HEK293 (cell line): ENCODE measurements at regions not wholly inside any gene's neighbourhood (a gene's known extent, or its start where the extent isn't known, plus 50 kb on each side); places are given as distances from the start of the nearest gene placed in this dataset.

ENCODE experiments used
- CTCF ChIA-PET: fragments of 350-600 bp; formaldehyde crosslinking; extraction: SDS; loops from one replicate; lab custom pipeline; 2021; ENCODE audit warnings: antibody characterized with exemption; lab: Yijun Ruan, JAX
- POLR2A ChIA-PET: fragments of 300-600 bp; formaldehyde crosslinking; extraction: SDS; loops from one replicate; lab custom pipeline; 2020; ENCODE audit warnings: antibody characterized with exemption, inconsistent platforms; lab: Yijun Ruan, JAX
- H3K27ac ChIP-seq: fragments of 200-500 bp; sonication (Bioruptor generic); 2 replicates; pipeline ENCODE4 v1.5.1; 2014; ENCODE audit warnings: low read depth, low read length, control low read depth, inconsistent platforms; ENCODE audit errors: extremely low read depth
- H3K36me3 ChIP-seq, 2 experiments: fragments of 200-500 bp in 1 of 2; sonication (Bioruptor generic) in 1 of 2; 1 replicate in 1 of 2; 2 replicates in 1 of 2; pipeline ENCODE4 v1.5.1; 2014 to 2017; ENCODE audit warnings: inconsistent platforms in 2 of 2, low read length in 2 of 2; ENCODE audit not compliant: control insufficient read depth in 2 of 2, insufficient read depth in 1 of 2
- H3K4me1 ChIP-seq: fragments of 200-500 bp; sonication (Bioruptor generic); 2 replicates; pipeline ENCODE4 v1.5.1; 2014; ENCODE audit warnings: mild to moderate bottlenecking, low read length, inconsistent platforms; ENCODE audit not compliant: control insufficient read depth, insufficient read depth
- H3K4me3 ChIP-seq: 2 replicates; pipeline ENCODE4 v1.5.1; 2011; ENCODE audit warnings: low read depth, mild to moderate bottlenecking, control low read depth, low read length, moderate library complexity
- H3K9me3 ChIP-seq: fragments of 200-500 bp; sonication (Bioruptor generic); 2 replicates; pipeline ENCODE4 v1.5.1; 2014; ENCODE audit warnings: low read depth, low read length, inconsistent platforms; ENCODE audit not compliant: control insufficient read depth, insufficient read depth
- FEZF1 ChIP-seq: fragments of 450-650 bp; formaldehyde crosslinking; IDR thresholded peaks from 2 replicates; pipeline ENCODE4 v1.5.1; 2016; ENCODE audit warnings: missing biosample characterization, missing genetic modification characterization
- GLIS1 ChIP-seq: fragments of 450-650 bp; formaldehyde crosslinking; IDR thresholded peaks from 2 replicates; pipeline ENCODE4 v1.5.1; 2016; ENCODE audit warnings: missing biosample characterization, missing genetic modification characterization
- HOXA7 ChIP-seq: sonication (generic); formaldehyde crosslinking; IDR thresholded peaks from 2 replicates; pipeline ENCODE4 v1.8.1; 2022; ENCODE audit warnings: missing genetic modification reagents, borderline replicate concordance
- KLF1 ChIP-seq: fragments of 450-650 bp; formaldehyde crosslinking; IDR thresholded peaks from 2 replicates; pipeline ENCODE4 v1.5.1; 2016; ENCODE audit warnings: missing biosample characterization, missing genetic modification characterization
- KLF10 ChIP-seq: fragments of 450-650 bp; IDR thresholded peaks from 2 replicates; pipeline ENCODE4 v1.5.1; 2018; ENCODE audit warnings: missing biosample characterization, mild to moderate bottlenecking, missing genetic modification characterization
- KLF9 ChIP-seq: fragments of 450-650 bp; formaldehyde crosslinking; IDR thresholded peaks from 2 replicates; pipeline ENCODE4 v1.5.1; 2016; ENCODE audit warnings: missing biosample characterization, missing genetic modification characterization, low read depth
- OSR2 ChIP-seq: fragments of 450-650 bp; formaldehyde crosslinking; IDR thresholded peaks from 2 replicates; pipeline ENCODE4 v1.5.1; 2016; ENCODE audit warnings: missing biosample characterization, missing genetic modification characterization
- SP2 ChIP-seq: fragments of 450-650 bp; formaldehyde crosslinking; IDR thresholded peaks from 2 replicates; pipeline ENCODE4 v1.5.1; 2016; ENCODE audit warnings: missing biosample characterization, missing genetic modification characterization
- ZBTB20 ChIP-seq: fragments of 450-650 bp; formaldehyde crosslinking; IDR thresholded peaks from 2 replicates; pipeline ENCODE4 v1.5.1; 2016; ENCODE audit warnings: missing biosample characterization, missing genetic modification characterization
- ZFHX2 ChIP-seq: fragments of 450-650 bp; formaldehyde crosslinking; conservative IDR thresholded peaks from 2 replicates; pipeline ENCODE4 v1.5.1; 2016; ENCODE audit warnings: missing biosample characterization, missing genetic modification characterization
- ZNF155 ChIP-seq: fragments of 450-650 bp; formaldehyde crosslinking; IDR thresholded peaks from 2 replicates; pipeline ENCODE4 v1.5.1; 2016; ENCODE audit warnings: missing biosample characterization, missing genetic modification characterization
- ZNF202 ChIP-seq: fragments of 450-650 bp; formaldehyde crosslinking; IDR thresholded peaks from 2 replicates; pipeline ENCODE4 v1.5.1; 2016; ENCODE audit warnings: missing biosample characterization, missing genetic modification characterization, borderline replicate concordance
- ZNF211 ChIP-seq: fragments of 450-650 bp; formaldehyde crosslinking; IDR thresholded peaks from 2 replicates; pipeline ENCODE4 v1.5.1; 2016; ENCODE audit warnings: low read depth, missing biosample characterization, missing genetic modification characterization
- ZNF248 ChIP-seq: fragments of 450-650 bp; formaldehyde crosslinking; IDR thresholded peaks from 2 replicates; pipeline ENCODE4 v1.5.1; 2017; ENCODE audit warnings: missing biosample characterization, missing genetic modification characterization
- ZNF514 ChIP-seq: fragments of 450-650 bp; formaldehyde crosslinking; IDR thresholded peaks from 2 replicates; pipeline ENCODE4 v1.5.1; 2016; ENCODE audit warnings: missing biosample characterization, missing genetic modification characterization
- ZNF747 ChIP-seq: fragments of 450-650 bp; formaldehyde crosslinking; IDR thresholded peaks from 2 replicates; pipeline ENCODE4 v1.5.1; 2016; ENCODE audit warnings: missing biosample characterization, missing genetic modification characterization
- ZNF830 ChIP-seq: fragments of 450-650 bp; IDR thresholded peaks from 2 replicates; pipeline ENCODE4 v1.5.0; 2018; ENCODE audit warnings: missing biosample characterization, missing genetic modification characterization, low read depth, mild to moderate bottlenecking, moderate library complexity
- ZNF843 ChIP-seq: fragments of 450-650 bp; formaldehyde crosslinking; IDR thresholded peaks from 2 replicates; pipeline ENCODE4 v1.5.1; 2016; ENCODE audit warnings: missing biosample characterization, missing genetic modification characterization
- TF ChIP-seq, protein P1 (sequence below): fragments of 450-650 bp; IDR thresholded peaks from 2 replicates; pipeline ENCODE4 v1.5.1; 2018; ENCODE audit warnings: missing biosample characterization, mild to moderate bottlenecking, missing genetic modification characterization
- TF ChIP-seq, protein P2 (sequence below): fragments of 450-650 bp; formaldehyde crosslinking; IDR thresholded peaks from 2 replicates; pipeline ENCODE4 v1.5.1; 2016; ENCODE audit warnings: missing biosample characterization, missing genetic modification characterization
- TF ChIP-seq, protein P3 (sequence below): fragments of 450-650 bp; formaldehyde crosslinking; IDR thresholded peaks from 2 replicates; pipeline ENCODE4 v1.5.1; 2016; ENCODE audit warnings: missing biosample characterization, missing genetic modification characterization, low read depth
- TF ChIP-seq, protein P4 (sequence below): fragments of 450-650 bp; formaldehyde crosslinking; IDR thresholded peaks from 2 replicates; pipeline ENCODE4 v1.5.1; 2016; ENCODE audit warnings: missing biosample characterization, missing genetic modification characterization

DNA sequence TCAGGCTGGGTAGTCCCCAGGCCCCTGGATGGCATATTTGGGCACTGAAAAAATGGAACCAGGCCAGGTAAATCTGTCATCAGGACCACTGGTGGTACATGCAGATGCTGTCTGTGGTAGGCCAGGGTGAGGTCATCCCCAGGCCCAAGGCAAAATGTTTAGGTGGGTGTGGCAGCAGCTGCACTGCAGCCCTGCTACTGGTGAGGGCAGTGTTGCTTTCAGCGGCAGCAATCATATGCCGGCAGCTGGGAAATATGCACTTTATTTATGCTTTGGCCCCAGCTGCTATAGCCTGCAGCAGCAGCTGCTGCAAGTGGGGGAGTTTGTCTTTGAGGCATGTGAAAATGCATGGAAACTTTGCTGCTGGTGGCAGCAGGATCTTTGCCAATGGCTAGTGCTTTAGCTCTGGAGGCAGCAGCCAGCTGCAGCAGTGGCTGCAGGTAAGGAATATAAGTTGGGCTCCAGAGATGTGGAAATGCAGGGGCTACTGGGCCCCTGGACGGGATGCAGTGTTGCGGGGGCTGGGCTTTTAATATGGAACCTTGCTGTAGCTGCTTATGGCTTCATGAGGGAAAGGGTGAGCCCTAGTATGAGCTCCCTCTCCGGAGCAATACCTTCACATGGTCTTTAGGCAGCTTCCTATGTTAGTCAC is 365.7 kb upstream of the CADM1 start:
- H3K9me3 ChIP-seq: no peaks in the 10 kb centered on the region
- peak; percentile 77; the same call in 1 of the 2 replicates for TF ChIP-seq KLF10 (tag by site-specific recombination)
- no peak for TF ChIP-seq FEZF1 (tag by site-specific recombination)
- TF ChIP-seq, protein P1, sequence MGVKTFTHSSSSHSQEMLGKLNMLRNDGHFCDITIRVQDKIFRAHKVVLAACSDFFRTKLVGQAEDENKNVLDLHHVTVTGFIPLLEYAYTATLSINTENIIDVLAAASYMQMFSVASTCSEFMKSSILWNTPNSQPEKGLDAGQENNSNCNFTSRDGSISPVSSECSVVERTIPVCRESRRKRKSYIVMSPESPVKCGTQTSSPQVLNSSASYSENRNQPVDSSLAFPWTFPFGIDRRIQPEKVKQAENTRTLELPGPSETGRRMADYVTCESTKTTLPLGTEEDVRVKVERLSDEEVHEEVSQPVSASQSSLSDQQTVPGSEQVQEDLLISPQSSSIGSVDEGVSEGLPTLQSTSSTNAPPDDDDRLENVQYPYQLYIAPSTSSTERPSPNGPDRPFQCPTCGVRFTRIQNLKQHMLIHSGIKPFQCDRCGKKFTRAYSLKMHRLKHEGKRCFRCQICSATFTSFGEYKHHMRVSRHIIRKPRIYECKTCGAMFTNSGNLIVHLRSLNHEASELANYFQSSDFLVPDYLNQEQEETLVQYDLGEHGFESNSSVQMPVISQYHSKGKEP: peak; percentile 70
- TF ChIP-seq, protein P2, sequence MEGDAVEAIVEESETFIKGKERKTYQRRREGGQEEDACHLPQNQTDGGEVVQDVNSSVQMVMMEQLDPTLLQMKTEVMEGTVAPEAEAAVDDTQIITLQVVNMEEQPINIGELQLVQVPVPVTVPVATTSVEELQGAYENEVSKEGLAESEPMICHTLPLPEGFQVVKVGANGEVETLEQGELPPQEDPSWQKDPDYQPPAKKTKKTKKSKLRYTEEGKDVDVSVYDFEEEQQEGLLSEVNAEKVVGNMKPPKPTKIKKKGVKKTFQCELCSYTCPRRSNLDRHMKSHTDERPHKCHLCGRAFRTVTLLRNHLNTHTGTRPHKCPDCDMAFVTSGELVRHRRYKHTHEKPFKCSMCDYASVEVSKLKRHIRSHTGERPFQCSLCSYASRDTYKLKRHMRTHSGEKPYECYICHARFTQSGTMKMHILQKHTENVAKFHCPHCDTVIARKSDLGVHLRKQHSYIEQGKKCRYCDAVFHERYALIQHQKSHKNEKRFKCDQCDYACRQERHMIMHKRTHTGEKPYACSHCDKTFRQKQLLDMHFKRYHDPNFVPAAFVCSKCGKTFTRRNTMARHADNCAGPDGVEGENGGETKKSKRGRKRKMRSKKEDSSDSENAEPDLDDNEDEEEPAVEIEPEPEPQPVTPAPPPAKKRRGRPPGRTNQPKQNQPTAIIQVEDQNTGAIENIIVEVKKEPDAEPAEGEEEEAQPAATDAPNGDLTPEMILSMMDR: peak; percentile 37; the same call in 1 of the 2 replicates
- no peak; the same call in 1 of the 2 replicates for TF ChIP-seq ZFHX2
- no peak for TF ChIP-seq ZNF747 (tag by site-specific recombination)
- peak; percentile 61 for TF ChIP-seq GLIS1
- no peak for TF ChIP-seq ZNF830
- TF ChIP-seq, protein P3, sequence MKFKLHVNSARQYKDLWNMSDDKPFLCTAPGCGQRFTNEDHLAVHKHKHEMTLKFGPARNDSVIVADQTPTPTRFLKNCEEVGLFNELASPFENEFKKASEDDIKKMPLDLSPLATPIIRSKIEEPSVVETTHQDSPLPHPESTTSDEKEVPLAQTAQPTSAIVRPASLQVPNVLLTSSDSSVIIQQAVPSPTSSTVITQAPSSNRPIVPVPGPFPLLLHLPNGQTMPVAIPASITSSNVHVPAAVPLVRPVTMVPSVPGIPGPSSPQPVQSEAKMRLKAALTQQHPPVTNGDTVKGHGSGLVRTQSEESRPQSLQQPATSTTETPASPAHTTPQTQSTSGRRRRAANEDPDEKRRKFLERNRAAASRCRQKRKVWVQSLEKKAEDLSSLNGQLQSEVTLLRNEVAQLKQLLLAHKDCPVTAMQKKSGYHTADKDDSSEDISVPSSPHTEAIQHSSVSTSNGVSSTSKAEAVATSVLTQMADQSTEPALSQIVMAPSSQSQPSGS (tag by site-specific recombination): peak; percentile 31; the same call in 1 of the 2 replicates
- TF ChIP-seq ZNF248: no peak
- 0 out of 2 replicates have a peak, but pooled peaks have one; percentile 16 for TF ChIP-seq KLF1 (tag by site-specific recombination)
- peak; percentile 28; the same call in 1 of the 2 replicates for TF ChIP-seq OSR2 (tag by site-specific recombination)
- TF ChIP-seq KLF9 (tag by site-specific recombination): peak; percentile 69; the same call in 1 of the 2 replicates
- TF ChIP-seq HOXA7 (CRISPR knock-in tag): no peak
- TF ChIP-seq ZNF211 (tag by site-specific recombination): no peak
- TF ChIP-seq ZNF843 (tag by site-specific recombination): no peak
- TF ChIP-seq ZNF155: no peak
- H3K4me1 ChIP-seq: no peaks in the 10 kb centered on the region
- ChIA-PET CTCF (interaction anchor here (0.6 to 1.1 kb wide), 7 partner anchors 14 to 354 kb away, joined by 3 to 4 read pairs (median 3); no protein-coding TSS in a partner anchor), POLR2A (interaction anchor here (0.6 kb wide), 1 partner anchor 138 kb away, joined by 3 read pairs; no protein-coding TSS in a partner anchor)
- no peak overlapping the region for H3K27ac ChIP-seq
- H3K36me3 ChIP-seq: no peaks in the 10 kb centered on the region
- no peak overlapping the region for H3K4me3 ChIP-seq

DNA sequence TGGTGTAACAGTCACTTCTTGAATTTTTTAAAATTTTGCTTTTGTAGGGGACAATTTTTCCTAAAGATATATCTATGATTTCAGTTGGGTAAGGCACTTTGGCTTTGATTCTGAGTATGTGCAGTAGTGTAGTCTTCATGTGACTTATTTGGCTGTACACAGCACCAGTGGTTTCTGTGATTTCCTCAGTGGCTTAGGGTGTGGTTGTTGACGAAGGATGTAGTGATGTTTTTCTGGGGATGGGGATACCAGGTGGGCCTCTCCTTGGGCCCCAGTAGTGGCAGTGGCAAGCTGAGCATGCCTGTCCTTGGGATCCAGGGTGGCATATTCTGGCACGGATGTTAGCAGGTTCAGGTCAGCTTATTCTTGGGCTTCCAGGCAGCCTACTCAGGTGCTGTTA is 364.9 kb upstream of the CADM1 start:
- no peak overlapping the region for H3K27ac ChIP-seq
- CTCF ChIA-PET: interaction anchor here (0.6 to 1.1 kb wide), 4 partner anchors 14 to 355 kb away, joined by 3 to 4 read pairs (median 3); no protein-coding TSS in a partner anchor
- H3K9me3 ChIP-seq: no peaks in the 10 kb centered on the region
- H3K4me1 ChIP-seq: no peaks in the 10 kb centered on the region
- POLR2A ChIA-PET: no interaction called here
- no peak overlapping the region for H3K4me3 ChIP-seq
- H3K36me3 ChIP-seq: no peaks in the 10 kb centered on the region
- TF ChIP-seq, protein P4, sequence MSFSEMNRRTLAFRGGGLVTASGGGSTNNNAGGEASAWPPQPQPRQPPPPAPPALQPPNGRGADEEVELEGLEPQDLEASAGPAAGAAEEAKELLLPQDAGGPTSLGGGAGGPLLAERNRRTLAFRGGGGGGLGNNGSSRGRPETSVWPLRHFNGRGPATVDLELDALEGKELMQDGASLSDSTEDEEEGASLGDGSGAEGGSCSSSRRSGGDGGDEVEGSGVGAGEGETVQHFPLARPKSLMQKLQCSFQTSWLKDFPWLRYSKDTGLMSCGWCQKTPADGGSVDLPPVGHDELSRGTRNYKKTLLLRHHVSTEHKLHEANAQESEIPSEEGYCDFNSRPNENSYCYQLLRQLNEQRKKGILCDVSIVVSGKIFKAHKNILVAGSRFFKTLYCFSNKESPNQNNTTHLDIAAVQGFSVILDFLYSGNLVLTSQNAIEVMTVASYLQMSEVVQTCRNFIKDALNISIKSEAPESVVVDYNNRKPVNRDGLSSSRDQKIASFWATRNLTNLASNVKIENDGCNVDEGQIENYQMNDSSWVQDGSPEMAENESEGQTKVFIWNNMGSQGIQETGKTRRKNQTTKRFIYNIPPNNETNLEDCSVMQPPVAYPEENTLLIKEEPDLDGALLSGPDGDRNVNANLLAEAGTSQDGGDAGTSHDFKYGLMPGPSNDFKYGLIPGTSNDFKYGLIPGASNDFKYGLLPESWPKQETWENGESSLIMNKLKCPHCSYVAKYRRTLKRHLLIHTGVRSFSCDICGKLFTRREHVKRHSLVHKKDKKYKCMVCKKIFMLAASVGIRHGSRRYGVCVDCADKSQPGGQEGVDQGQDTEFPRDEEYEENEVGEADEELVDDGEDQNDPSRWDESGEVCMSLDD: no peak
- TF ChIP-seq ZBTB20 (tag by site-specific recombination) (no peak), SP2 (tag by site-specific recombination) (no peak), ZNF514 (tag by site-specific recombination) (no peak), ZNF202 (no peak)
